Right lung (tissue), 2 donors: ENCODE measurements at regions not wholly inside any gene's neighbourhood (a gene's known extent, or its start where the extent isn't known, plus 50 kb on each side); places are given as distances from the start of the nearest gene placed in this dataset.
"Not testable (repeated sequence)": the region's sequence is repeated elsewhere in the genome, so short reads cannot be mapped to it uniquely, and the experiment has no call there.

Experiments used
- DNase-seq, 2 donors: peaks; one replicate each; pipeline ENCODE4 v3.0.0-alpha.2; 2013

- not testable (repeated sequence) for DNase-seq
Measured at GRCh38 chr5:117304512-117305107, 730.0 kb upstream of the SEMA6A start.

- no peak for DNase-seq
Measured at GRCh38 chr5:117302949-117303348, 728.3 kb upstream of the SEMA6A start.

- DNase-seq: no peak
Measured at GRCh38 chr5:117302473-117302872, 727.9 kb upstream of the SEMA6A start.

- no peak for DNase-seq
Measured at GRCh38 chr5:117299936-117300328, 725.3 kb upstream of the SEMA6A start.

- DNase-seq: no peak
Measured at GRCh38 chr5:117299224-117299935, 724.8 kb upstream of the SEMA6A start.

GRCh38 chr5:117296872-117297271, 722.2 kb upstream of the SEMA6A start:
- no peak for DNase-seq

GRCh38 chr5:117295941-117296340, 721.3 kb upstream of the SEMA6A start:
- no peak for DNase-seq

GRCh38 chr5:117286813-117287212, 712.2 kb upstream of the SEMA6A start:
- no peak for DNase-seq

- DNase-seq: no peak
Measured at GRCh38 chr5:117271656-117272055, 697.0 kb upstream of the SEMA6A start.

- no peak for DNase-seq
Measured at GRCh38 chr5:117266280-117266679, 691.7 kb upstream of the SEMA6A start.

GRCh38 chr5:117263231-117263630, 688.6 kb upstream of the SEMA6A start:
- DNase-seq: no peak

- DNase-seq: no peak
Measured at GRCh38 chr5:117262572-117263131, 688.0 kb upstream of the SEMA6A start.

GRCh38 chr5:117261948-117262571, 687.4 kb upstream of the SEMA6A start:
- peak in 1 of 2 donors; percentile 3 for DNase-seq

- peak; percentile 11 to 19 for DNase-seq
Measured at GRCh38 chr5:117255211-117256027, 680.8 kb upstream of the SEMA6A start.

- DNase-seq: no peak
Measured at GRCh38 chr5:117252566-117252965, 677.9 kb upstream of the SEMA6A start.

GRCh38 chr5:117249086-117249815, 674.6 kb upstream of the SEMA6A start:
- DNase-seq: no peak

- no peak for DNase-seq
Measured at GRCh38 chr5:117246424-117246823, 671.8 kb upstream of the SEMA6A start.

- DNase-seq: no peak
Measured at GRCh38 chr5:117245130-117245529, 670.5 kb upstream of the SEMA6A start.

- no peak for DNase-seq
Measured at GRCh38 chr5:117242028-117242427, 667.4 kb upstream of the SEMA6A start.

- DNase-seq: no peak
Measured at GRCh38 chr5:117236941-117237340, 662.3 kb upstream of the SEMA6A start.

- no peak for DNase-seq
Measured at GRCh38 chr5:117235786-117236185, 661.2 kb upstream of the SEMA6A start.
